SKM-1 (cell line): ENCODE measurements at regions not wholly inside any gene's neighbourhood (a gene's known extent, or its start where the extent isn't known, plus 50 kb on each side); places are given as distances from the start of the nearest gene placed in this dataset.

ENCODE experiments used
- DNase-seq: peaks from one replicate; lab custom pipeline; 2025; ENCODE audit not compliant: unreplicated experiment; lab: John Stamatoyannopoulos, UW

GRCh38 chr11:128407962-128408361 is 179.4 kb downstream of the ETS1 start:
- DNase-seq: no peak

- no peak for DNase-seq
Observed at GRCh38 chr11:128405714-128406662, 181.4 kb downstream of the ETS1 start.

- no peak for DNase-seq
Observed at GRCh38 chr11:128405112-128405511, 182.2 kb downstream of the ETS1 start.

- DNase-seq: no peak
Observed at GRCh38 chr11:128404437-128404836, 182.9 kb downstream of the ETS1 start.

GRCh38 chr11:128400382-128401203 is 186.8 kb downstream of the ETS1 start:
- DNase-seq: no peak

- DNase-seq: no peak
Observed at GRCh38 chr11:128399251-128400121, 187.9 kb downstream of the ETS1 start.

GRCh38 chr11:128398517-128399250 is 188.7 kb downstream of the ETS1 start:
- no peak for DNase-seq

GRCh38 chr11:128397362-128397761 is 190.0 kb downstream of the ETS1 start:
- DNase-seq: no peak

GRCh38 chr11:128394431-128395089 is 192.8 kb downstream of the ETS1 start:
- no peak for DNase-seq

GRCh38 chr11:128392259-128392658 is 195.1 kb downstream of the ETS1 start:
- no peak for DNase-seq

- DNase-seq: no peak
Observed at GRCh38 chr11:128391811-128392210, 195.5 kb downstream of the ETS1 start.

- DNase-seq: no peak
Observed at GRCh38 chr11:128390246-128390645, 197.1 kb downstream of the ETS1 start.

GRCh38 chr11:128389461-128389976 is 197.8 kb downstream of the ETS1 start:
- no peak for DNase-seq

GRCh38 chr11:128388206-128388815 is 199.0 kb downstream of the ETS1 start:
- no peak for DNase-seq

- no peak for DNase-seq
Observed at GRCh38 chr11:128379587-128380580, 207.5 kb downstream of the ETS1 start.

- no peak for DNase-seq
Observed at GRCh38 chr11:128375961-128376360, 211.4 kb downstream of the ETS1 start.

- DNase-seq: no peak
Observed at GRCh38 chr11:128374026-128374425, 213.3 kb downstream of the ETS1 start.

- DNase-seq: no peak
Observed at GRCh38 chr11:128372977-128373376, 214.4 kb downstream of the ETS1 start.
